ENCODE measurements at regions not wholly inside any gene's neighbourhood (a gene's known extent, or its start where the extent isn't known, plus 50 kb on each side); places are given as distances from the start of the nearest gene placed in this dataset.

GRCh38 chr2:236674646-236675045 lies 105.0 kb downstream of the ACKR3 start:
- DNase-seq = no peak

GRCh38 chr2:236675051-236675450 lies 105.4 kb downstream of the ACKR3 start:
- no peak for DNase-seq

GRCh38 chr2:236675526-236675925 lies 105.9 kb downstream of the ACKR3 start:
- no peak for DNase-seq

- DNase-seq = no peak
Measured at GRCh38 chr2:236676136-236676873, 106.7 kb downstream of the ACKR3 start.

DNA sequence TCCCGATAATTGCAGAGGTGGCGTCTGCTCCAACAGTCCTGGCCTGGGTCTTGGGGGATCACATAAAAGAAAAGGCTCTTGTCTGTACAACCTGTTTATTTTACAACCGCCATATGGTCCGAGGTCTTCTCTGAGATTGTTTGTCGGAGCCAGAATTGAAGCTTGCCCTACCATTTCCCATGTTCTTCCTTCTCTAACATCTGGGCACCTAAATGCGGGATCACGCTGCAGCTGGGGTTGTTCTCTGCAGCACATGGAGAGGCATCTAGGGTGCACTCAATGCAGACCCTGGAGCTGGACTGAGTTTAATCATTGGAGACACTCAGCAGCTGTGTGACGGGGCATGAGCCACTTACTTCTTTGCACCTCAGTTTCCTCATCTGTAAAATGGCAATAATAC lies 107.7 kb downstream of the ACKR3 start:
- DNase-seq = no peak

GRCh38 chr2:236678307-236678975 lies 108.8 kb downstream of the ACKR3 start:
- DNase-seq = no peak

GRCh38 chr2:236679884-236680860 lies 110.5 kb downstream of the ACKR3 start:
- no peak for DNase-seq

- DNase-seq = no peak
Measured at GRCh38 chr2:236682651-236683422, 113.2 kb downstream of the ACKR3 start.

DNA sequence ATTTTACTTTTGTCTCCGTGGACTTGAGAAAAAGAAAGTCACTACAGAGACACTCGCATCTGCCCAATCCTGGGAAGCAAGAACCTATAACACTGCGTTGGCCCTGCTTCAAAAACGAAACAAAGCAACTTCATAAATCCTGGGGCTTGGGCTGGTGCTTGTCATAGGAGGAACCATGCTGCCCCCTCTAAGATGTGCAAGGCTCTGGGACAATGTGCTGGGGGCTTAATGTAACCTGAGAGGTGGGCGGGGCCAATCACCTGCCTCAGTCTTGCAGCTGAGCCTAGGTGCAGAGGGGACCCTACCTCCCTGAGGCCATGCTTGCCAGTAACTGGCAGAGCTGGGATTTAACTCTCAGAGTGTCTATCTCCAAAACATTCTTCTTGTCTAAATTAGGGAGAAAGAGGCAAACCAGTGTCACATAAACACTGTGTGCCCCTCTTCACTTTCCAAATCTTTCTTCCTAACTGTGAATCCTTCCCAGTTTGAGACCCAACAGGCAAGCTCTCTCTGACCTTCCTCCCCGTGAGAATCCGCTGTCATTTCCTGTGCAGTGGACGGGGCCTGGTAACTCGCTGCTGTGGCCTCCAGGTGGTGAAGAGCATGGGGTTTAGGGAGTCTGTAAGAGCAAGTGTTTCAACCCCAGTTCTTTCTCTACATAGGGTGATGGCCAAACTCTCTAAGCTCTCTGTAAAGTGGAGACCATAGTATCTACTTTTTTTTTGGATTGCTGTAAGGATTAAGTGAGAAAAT lies 115.1 kb downstream of the ACKR3 start:
- DNase-seq = no peak

DNA sequence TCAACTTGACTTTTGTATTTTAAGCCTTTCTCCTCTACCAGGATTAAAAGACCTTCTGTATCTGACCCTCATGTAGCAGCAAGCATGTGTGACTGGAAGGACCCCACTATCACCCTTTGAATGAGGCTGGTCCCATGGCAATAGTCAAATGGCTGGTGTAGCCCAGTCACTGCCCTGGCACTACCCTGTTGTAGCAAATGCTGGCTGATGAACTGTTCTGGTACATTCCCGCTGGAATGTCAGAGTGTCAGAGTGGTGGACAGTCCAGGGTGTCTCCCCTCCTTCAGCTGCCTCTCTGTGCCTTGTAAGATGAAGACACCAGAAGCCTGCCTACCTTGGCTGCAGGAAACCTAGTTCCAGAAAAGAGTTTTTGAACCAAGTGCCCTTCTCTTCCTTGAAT lies 115.7 kb downstream of the ACKR3 start:
- DNase-seq = no peak

DNA sequence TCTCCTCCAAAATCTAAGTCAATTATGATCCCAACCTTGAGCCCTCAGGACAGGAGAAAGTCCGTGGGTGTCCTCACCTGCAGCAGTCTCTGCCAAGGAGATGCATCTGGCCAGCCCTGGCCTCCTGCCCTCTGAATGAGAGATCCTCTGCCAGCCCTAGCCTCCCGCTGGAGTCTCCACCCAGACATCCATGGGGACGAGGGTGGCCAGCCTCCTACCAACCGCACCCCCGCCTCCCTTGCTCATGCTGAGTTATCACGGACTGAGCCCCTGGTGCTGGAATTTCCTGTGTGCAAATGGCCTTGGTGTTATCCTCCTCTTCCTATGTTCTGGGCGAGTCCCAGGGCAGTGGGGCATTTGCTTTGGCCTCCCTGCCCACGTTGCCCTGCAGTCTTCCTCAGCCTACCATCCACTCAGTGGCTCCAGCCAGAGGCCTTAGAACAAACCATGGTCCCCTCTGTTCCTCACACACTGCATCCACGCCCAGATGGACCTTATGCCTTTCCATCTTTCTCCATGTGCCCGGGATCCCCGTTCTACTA lies 116.4 kb downstream of the ACKR3 start:
- DNase-seq = no peak

GRCh38 chr2:236686561-236686960 lies 116.9 kb downstream of the ACKR3 start:
- no peak for DNase-seq

DNA sequence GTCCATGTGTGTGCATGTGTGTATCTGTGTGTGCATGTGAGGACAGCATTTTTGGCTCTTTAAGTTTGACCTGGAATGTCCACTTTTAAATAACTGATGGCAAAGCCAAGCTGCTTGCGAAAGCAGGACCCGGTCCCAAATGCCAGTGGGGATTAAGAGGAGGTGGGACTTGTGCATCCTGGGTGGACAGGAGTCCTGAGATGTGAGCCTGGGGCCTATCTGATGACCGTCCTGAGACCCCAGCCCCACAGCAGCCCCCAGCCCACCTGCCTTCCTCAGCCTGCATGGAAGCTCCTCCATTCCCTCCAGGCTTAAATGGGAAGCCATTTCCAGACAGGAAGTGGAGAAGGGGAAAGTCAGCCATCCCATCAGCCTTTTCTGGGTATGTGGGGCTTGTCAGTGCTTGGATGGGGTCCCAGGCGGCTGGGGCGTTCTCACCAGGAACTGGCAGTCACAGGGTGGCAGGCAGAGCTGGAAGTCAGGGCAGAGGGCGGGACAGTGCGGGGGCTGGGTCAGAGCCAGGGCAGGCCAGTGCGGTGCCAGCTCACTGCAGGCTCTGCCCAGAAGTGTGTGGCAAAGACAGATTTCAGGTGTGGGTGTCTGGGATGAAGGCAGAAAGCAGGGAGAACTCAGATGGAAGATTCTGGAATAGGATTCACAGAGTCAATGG lies 117.8 kb downstream of the ACKR3 start:
- no peak for DNase-seq

- no peak for DNase-seq
Measured at GRCh38 chr2:236688157-236688556, 118.5 kb downstream of the ACKR3 start.

DNA sequence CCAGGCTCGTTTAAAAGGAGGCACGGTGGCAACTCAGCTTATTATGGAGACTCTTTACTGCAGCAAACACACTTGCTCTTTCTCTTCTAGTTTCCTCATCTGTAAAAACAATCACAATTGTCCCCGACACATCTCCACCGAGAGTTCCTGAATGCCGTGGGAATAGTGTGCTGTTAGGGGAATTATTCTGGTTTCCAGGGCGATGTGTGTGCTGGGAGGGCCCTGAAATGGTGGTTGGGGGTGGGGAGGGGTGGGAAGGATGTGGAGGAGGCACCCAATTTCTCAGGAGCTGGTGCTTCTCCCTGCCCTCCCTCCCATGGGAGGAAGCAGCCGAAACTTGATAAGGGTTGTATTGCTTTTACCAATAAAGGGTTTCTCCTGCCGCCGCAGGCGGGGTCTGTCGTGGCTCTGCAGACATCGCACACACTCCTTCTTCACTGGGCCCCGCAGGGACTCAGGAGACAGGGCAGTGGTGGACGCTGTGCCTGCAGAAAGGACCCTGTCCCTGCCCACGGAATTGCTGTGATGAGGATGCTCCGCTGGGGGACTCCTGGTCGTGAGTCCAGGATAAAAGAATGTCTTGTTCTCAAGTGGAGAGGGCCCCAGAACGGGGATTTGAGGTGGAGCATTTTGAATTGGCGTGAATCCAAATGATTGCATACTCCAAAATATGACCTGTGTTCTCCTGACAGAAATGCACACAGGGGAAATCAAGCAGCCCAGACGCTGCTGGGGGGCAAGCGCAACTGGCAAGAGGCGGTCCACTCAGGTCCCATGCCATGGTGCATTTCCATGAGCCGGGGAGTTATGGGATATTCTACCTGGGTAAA lies 119.2 kb downstream of the ACKR3 start:
- no peak for DNase-seq

- no peak for DNase-seq
Measured at GRCh38 chr2:236689393-236689700, 119.7 kb downstream of the ACKR3 start.

GRCh38 chr2:236689981-236690380 lies 120.4 kb downstream of the ACKR3 start:
- no peak for DNase-seq

- DNase-seq = no peak
Measured at GRCh38 chr2:236690726-236691125, 121.1 kb downstream of the ACKR3 start.

- no peak for DNase-seq
Measured at GRCh38 chr2:236691799-236692167, 122.2 kb downstream of the ACKR3 start.

- no peak for DNase-seq
Measured at GRCh38 chr2:236692937-236693336, 123.3 kb downstream of the ACKR3 start.

Data from stimulated activated naive CD4-positive, alpha-beta T cell (primary cell).